HL-60 (cell line): ENCODE measurements at regions not wholly inside any gene's neighbourhood (a gene's known extent, or its start where the extent isn't known, plus 50 kb on each side); places are given as distances from the start of the nearest gene placed in this dataset.

Experiments used
- CTCF ChIP-seq: IDR thresholded peaks from one replicate; pipeline ENCODE4 v1.5.1; 2011; ENCODE audit warnings: low read length, control low read depth, inconsistent platforms; ENCODE audit not compliant: insufficient read depth
- POLR2AphosphoS5 ChIP-seq: IDR thresholded peaks from 2 replicates; pipeline ENCODE4 v1.6.1; 2012; ENCODE audit warnings: low read depth
- SPI1 ChIP-seq: IDR thresholded peaks from 2 replicates; pipeline ENCODE4 v1.6.1; 2012; ENCODE audit warnings: low read depth, mild to moderate bottlenecking, borderline replicate concordance

- TF ChIP-seq POLR2AphosphoS5 (no peak), CTCF (no peak), SPI1 (no peak)
Observed at GRCh38 chr5:166165596-166165995, 2125.8 kb upstream of the WWC1 start.
